Epithelial cell of prostate (primary cell): ENCODE measurements at regions not wholly inside any gene's neighbourhood (a gene's known extent, or its start where the extent isn't known, plus 50 kb on each side); places are given as distances from the start of the nearest gene placed in this dataset.

Experiments
- DNase-seq: peaks from one replicate; pipeline ENCODE4 v3.0.0-alpha.2; 2011; ENCODE audit warnings: low read depth, low spot score
- H3K27ac ChIP-seq: fragments of 450-650 bp; 2 replicates; pipeline ENCODE4 v1.5.1; 2017; ENCODE audit warnings: mild to moderate bottlenecking

- no peak overlapping the region for H3K27ac ChIP-seq
- no peak for DNase-seq
These were observed 781.6 kb upstream of the PHF14 start for GRCh38 chr7:10192074-10192473.

DNA sequence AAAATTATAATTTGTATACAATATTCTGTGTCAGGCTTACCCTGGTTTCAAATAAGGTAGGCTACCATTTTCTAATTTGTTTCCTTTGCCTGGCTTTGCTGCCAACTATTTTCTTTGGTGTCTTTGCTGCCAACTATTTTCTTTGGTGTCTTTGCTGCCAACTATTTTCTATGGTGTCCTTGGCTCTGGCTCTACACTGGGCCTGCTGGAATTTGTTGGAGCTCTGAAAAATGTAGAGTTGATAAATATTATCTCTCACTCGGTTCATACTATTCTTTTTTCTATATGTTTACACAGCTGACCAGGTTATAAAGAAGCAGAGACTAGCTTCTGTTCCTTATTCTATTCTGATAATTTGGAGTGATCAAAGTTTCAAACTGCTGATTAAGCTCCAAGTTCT is 768.0 kb upstream of the PHF14 start:
- DNase-seq = no peak

DNA sequence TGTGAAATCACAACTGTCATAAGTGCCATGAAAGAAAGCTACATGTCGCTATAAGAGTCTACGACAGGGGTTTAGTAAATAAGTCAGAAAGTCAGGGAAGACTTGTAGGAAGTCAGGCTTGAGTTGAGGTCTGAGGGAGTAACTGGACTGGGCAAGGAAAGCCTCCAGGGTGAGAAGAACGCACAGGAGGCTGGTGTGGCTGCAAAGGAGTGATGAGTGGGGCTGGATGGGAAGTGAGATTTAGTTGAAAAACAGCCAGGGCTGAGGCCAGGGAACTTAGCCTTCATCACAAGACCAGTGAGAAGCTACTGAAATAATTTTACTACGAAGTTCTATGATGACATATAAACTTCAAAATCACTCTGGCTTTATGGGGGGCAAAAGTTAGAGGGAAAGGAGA is 763.7 kb upstream of the PHF14 start:
- DNase-seq = no peak
- no peak overlapping the region for H3K27ac ChIP-seq

More for the DNA sequence above, 768.0 kb upstream of the PHF14 start:
- H3K27ac ChIP-seq = no peak overlapping the region

DNA sequence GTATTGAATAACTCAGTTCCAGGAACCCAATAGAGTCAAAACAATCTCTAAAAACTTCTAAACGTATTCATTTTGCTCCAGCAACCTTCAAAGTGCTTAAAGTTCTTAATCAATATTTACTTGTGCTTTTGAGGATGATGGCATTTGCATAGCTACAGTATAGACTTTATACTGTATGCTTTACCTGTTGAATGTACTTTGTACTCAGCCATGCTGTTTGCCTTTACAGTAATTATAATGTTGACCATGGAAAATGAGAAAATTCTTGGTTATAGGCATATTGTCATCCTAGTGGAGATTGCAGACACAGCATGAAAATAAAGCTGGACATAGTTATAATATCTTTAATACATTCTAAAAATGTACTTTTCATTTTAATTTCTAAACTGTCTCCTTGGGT is 762.7 kb upstream of the PHF14 start:
- no peak for DNase-seq
- H3K27ac ChIP-seq = no peak overlapping the region

DNA sequence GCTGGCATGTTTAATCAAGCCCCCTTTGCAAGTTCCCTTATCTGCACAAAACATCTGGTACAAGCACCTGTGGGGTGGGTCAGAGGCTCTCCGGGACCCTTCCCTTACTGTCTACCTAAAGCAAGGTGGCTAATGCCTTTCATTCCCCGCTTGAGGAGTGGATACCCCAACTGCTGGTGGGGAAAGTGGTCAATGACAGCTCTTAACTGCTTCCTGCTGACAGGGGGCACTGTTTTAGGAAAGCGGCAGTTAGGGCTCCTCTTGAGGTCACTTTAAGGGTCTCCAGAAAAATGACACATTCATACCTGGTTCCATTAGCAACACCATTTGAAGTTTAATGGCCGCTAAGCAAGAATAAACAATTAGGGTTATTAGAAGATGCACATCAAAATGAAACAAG is 761.8 kb upstream of the PHF14 start:
- DNase-seq = no peak
- H3K27ac ChIP-seq = no peak overlapping the region

DNA sequence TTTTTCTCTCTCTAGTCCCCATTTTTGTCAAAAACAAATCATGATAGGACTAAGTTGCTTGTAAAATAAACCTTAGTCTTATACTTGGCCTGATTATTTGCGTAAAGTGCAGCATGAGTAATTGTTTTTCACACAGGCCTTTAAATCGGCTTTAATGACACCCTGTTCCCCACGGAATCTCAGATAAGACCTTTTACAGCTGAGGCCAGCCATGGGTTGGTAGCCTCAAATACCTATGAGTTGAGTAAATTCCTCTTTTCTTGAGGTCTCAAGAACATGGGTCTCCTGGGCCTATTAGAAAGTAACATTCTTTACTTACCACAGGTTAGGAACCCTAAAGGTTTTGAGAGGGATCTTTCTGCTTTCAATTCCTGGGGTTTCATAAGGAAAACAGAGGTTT is 761.0 kb upstream of the PHF14 start:
- H3K27ac ChIP-seq = no peak overlapping the region
- DNase-seq = no peak

GRCh38 chr7:10216462-10216861 is 757.2 kb upstream of the PHF14 start:
- DNase-seq = no peak
- no peak overlapping the region for H3K27ac ChIP-seq

DNA sequence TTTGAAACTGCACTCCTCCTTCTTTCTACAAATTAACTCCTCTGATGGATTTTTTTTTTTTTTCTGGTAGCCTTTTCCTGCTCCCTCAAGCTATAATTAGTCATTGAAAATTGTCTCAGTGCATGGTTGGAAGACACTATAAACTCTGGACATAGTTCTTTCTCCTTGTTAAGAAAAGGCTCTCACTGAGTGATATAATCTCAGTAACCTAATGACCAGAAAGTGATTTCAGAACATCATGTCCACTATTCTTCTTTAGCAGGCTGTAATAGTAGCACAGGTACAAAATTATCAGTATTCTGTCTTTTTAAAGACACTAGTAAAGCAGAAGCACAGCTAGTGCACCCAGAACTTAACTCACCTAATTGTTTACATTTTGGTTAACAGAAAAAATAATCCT is 752.6 kb upstream of the PHF14 start:
- no peak for DNase-seq

GRCh38 chr7:10222976-10223375 is 750.7 kb upstream of the PHF14 start:
- no peak overlapping the region for H3K27ac ChIP-seq
- no peak for DNase-seq

More for the DNA sequence above, 752.6 kb upstream of the PHF14 start:
- no peak overlapping the region for H3K27ac ChIP-seq

- no peak for DNase-seq
- no peak overlapping the region for H3K27ac ChIP-seq
These were observed 748.4 kb upstream of the PHF14 start for GRCh38 chr7:10225275-10225674.

- H3K27ac ChIP-seq = no peak overlapping the region
- peak; percentile 14 for DNase-seq
These were observed 736.4 kb upstream of the PHF14 start for GRCh38 chr7:10237306-10237705.

DNA sequence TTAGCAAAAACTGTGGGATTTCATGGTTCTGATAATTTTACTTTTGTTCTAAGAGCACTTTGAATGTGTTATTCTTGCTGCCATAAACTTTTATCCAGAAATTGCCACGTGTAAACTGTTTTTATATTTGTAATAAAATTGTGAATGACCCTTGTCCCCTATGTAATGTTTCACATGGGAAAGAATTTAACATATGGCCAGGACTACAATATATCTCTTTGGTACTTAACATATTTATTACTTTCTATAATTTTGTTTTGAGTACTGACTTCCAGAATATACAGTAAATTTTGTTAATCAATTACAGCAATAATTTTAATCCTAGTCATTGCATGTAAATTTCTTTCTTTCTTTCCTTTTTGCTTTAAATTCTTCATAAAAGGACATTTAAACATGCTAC is 735.0 kb upstream of the PHF14 start:
- H3K27ac ChIP-seq = no peak overlapping the region
- no peak for DNase-seq

DNA sequence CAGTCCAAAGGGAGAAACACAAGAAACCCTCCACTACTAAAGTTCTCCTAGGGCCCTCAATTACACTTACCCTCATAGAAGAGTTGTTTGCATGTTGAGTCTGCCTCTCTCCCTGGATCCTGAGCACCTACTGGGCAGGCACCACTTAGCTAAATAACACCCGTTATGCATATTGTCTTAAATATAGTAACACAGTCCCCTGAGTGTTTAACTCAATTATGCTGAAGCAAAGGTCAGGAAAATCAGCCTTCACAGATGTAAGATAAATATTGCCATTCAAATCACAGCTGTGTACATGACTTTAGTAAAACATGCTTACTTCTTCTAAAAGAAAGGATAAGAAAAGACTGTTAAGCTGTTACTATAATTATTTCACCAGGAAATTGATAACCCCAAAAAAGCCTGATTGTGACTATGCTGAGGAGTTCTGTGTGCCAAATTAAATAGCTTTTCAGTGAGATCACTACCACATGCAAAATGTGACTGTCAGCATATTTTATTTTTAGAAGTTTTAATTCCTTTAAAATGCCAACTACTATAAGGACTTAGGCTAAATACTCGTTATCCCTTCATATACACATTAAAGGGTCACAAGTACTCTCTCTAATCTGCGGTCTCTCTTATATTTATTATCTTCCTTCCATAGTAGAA is 733.9 kb upstream of the PHF14 start:
- no peak overlapping the region for H3K27ac ChIP-seq
- DNase-seq = no peak

DNA sequence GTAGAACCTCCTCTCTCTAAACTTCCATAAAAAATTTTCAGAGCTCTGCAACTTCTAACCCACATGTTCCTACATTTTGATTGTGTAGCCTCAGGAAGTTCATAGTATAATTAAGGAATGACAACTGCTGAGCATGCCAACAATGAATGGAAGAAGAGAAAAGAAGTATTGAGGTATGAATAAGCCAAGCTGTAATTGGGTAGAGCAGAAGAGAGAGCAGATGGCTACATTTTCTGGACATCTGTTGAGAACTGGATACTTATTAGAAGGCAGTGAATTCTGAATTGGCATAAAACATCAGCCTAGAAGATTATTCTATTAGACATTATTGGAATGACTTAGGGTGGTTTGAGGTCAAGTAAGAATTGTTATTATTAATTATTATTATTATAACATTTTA is 728.3 kb upstream of the PHF14 start:
- no peak overlapping the region for H3K27ac ChIP-seq
- no peak for DNase-seq

DNA sequence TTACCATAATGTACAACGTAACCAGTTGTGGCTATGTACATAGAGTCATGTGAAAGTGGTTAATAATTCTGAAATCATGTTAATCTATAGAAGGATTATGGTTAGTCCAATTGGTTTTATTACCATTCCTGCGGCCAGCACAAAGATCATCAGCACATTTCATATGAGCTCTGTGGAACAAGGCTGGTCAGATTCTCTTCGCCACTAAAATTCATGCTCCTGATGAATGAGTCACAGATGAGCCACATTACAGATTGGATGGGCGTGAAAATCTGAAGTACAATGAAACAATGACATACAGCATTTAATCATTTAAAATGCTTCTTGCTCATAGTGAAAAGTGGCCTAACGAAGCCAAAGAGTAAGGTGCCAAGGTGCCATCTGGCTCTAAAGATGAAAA is 716.2 kb upstream of the PHF14 start:
- no peak overlapping the region for H3K27ac ChIP-seq
- no peak for DNase-seq

- no peak overlapping the region for H3K27ac ChIP-seq
- no peak for DNase-seq
These were observed 706.7 kb upstream of the PHF14 start for GRCh38 chr7:10266976-10267375.

- no peak overlapping the region for H3K27ac ChIP-seq
- DNase-seq = no peak
These were observed 705.6 kb upstream of the PHF14 start for GRCh38 chr7:10268034-10268433.

- DNase-seq = no peak
- H3K27ac ChIP-seq = no peak overlapping the region
These were observed 690.8 kb upstream of the PHF14 start for GRCh38 chr7:10282909-10283308.

DNA sequence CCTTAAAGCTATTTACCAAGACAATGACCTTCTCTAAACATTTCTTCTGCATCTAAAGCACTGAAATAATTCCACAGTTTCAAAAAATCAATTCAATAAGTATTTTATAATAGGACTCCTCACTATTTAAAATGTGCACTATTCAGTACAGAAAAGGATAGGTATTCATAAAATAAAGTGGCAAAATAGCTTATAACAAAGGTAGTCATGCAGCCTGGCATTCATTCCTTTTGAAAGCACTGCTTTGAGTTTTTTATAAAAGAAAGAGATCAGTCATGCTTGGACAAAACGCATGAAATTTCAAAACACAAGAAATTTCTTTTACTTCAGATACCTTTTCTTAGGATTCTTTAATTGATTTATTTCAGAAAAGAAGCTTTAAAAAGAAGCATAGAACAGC is 689.7 kb upstream of the PHF14 start:
- no peak for DNase-seq
- H3K27ac ChIP-seq = no peak overlapping the region

DNA sequence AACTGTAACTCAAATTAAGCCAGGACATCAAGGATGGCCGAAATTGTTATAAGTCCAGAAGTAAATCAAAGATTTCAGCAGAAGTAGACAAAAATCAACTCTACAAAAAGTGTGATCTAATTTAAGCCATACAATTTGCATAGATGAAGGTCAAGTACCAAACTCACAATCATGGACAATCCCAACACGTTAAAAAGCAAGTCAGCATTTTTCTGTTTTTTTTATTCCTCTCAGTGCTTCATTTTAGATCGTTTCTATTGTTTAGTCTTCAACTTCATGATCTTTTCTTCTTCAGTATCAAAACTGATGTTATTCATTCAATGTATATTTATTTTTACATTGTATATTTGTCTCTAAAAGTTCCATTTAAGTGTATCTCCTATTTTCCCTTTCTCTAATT is 674.3 kb upstream of the PHF14 start:
- DNase-seq = no peak
- no peak overlapping the region for H3K27ac ChIP-seq

- H3K27ac ChIP-seq = no peak overlapping the region
- no peak for DNase-seq
These were observed 673.1 kb upstream of the PHF14 start for GRCh38 chr7:10300577-10300976.

- no peak for DNase-seq
- H3K27ac ChIP-seq = no peak overlapping the region
These were observed 665.4 kb upstream of the PHF14 start for GRCh38 chr7:10308276-10308675.

- no peak overlapping the region for H3K27ac ChIP-seq
- no peak for DNase-seq
These were observed 660.7 kb upstream of the PHF14 start for GRCh38 chr7:10312942-10313341.
